Ascending aorta (tissue), 2 donors: ENCODE measurements at regions not wholly inside any gene's neighbourhood (a gene's known extent, or its start where the extent isn't known, plus 50 kb on each side); places are given as distances from the start of the nearest gene placed in this dataset.

Source experiments
- DNase-seq, 2 donors: peaks; one replicate each; pipeline ENCODE4 v3.0.0-alpha.2; 2019; ENCODE audit warnings: low spot score in 2 of 2
- H3K27ac ChIP-seq, 2 donors: fragments of 200-600 bp; sonication (generic); one replicate each; pipeline ENCODE4 v1.5.1; 2016 to 2017; ENCODE audit warnings: mild to moderate bottlenecking in 1 of 2
- H3K27me3 ChIP-seq: fragments of 200-600 bp; sonication (generic); one replicate; pipeline ENCODE4 v1.5.1; 2017
- H3K36me3 ChIP-seq, 2 donors: fragments of 200-600 bp; sonication (generic); one replicate each; pipeline ENCODE4 v1.5.1; 2016
- H3K4me1 ChIP-seq, 2 donors: fragments of 200-600 bp; sonication (generic); one replicate each; pipeline ENCODE4 v1.5.1; 2016 to 2017; ENCODE audit warnings: mild to moderate bottlenecking in 1 of 2
- H3K4me3 ChIP-seq, 2 donors: fragments of 200-600 bp; sonication (generic); one replicate each; pipeline ENCODE4 v1.5.1; 2016 to 2017; ENCODE audit warnings: mild to moderate bottlenecking in 1 of 2
- H3K9me3 ChIP-seq, 2 donors: fragments of 200-600 bp; sonication (generic); one replicate each; pipeline ENCODE4 v1.5.1; 2016
- intact Hi-C: fragments of 100-400 bp; cut with DNase I; formaldehyde crosslinking; loops from one replicate; pipeline ENCODE4 v1.15.1; 2023
- TF ChIP-seq, protein P1 (sequence below), 3 experiments: fragments of 200-600 bp in 2 of 3; fragments of 450-650 bp in 1 of 3; sonication (generic) in 2 of 3; IDR thresholded peaks; one replicate each; pipeline ENCODE4 v1.5.1; 2016 to 2019; ENCODE audit warnings: antibody characterized with exemption in 3 of 3, mild to moderate bottlenecking in 1 of 3, moderate library complexity in 1 of 3

GRCh38 chr1:113223040-113223439 is 150.0 kb downstream of the LRIG2 start:
- no peak for DNase-seq
- no peaks in the 10 kb centered on the region for H3K36me3 ChIP-seq
- no peaks in the 10 kb centered on the region for H3K27me3 ChIP-seq
- H3K27ac ChIP-seq = no peak overlapping the region
- H3K4me3 ChIP-seq = no peak overlapping the region
- intact Hi-C loops = no loop called here
- H3K9me3 ChIP-seq = no peaks in the 10 kb centered on the region
- H3K4me1 ChIP-seq = no peaks in the 10 kb centered on the region
- TF ChIP-seq, protein P1, sequence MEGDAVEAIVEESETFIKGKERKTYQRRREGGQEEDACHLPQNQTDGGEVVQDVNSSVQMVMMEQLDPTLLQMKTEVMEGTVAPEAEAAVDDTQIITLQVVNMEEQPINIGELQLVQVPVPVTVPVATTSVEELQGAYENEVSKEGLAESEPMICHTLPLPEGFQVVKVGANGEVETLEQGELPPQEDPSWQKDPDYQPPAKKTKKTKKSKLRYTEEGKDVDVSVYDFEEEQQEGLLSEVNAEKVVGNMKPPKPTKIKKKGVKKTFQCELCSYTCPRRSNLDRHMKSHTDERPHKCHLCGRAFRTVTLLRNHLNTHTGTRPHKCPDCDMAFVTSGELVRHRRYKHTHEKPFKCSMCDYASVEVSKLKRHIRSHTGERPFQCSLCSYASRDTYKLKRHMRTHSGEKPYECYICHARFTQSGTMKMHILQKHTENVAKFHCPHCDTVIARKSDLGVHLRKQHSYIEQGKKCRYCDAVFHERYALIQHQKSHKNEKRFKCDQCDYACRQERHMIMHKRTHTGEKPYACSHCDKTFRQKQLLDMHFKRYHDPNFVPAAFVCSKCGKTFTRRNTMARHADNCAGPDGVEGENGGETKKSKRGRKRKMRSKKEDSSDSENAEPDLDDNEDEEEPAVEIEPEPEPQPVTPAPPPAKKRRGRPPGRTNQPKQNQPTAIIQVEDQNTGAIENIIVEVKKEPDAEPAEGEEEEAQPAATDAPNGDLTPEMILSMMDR (IDR thresholded peaks at IDR 0.05) = no peak

DNA sequence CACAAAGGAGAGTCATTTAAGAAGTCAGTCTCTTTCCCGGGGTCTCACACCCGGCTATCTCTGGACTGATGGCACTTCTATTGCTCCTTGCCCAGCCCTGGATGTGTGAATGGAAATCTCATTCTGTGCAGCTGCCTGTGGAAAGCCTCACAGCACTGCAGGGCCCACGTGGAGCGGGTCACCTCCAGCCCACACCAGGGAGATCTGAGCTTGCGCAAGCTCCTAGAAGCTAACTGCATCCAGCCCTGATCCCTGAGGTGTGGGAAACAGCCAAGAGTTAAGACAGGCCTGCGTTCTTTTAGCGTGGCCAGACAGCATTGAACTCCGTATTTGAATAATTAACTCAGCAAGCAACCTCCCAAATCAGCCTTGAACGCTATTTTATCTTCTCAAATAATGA is 150.5 kb downstream of the LRIG2 start:
- TF ChIP-seq, protein P1 (IDR thresholded peaks at IDR 0.05) = no peak
- no peak for DNase-seq

GRCh38 chr1:113226148-113226547 is 153.2 kb downstream of the LRIG2 start:
- Histone ChIP-seq H3K27ac (peak overlapping the region; percentile 24 to 42), H3K36me3 (no peaks in the 10 kb centered on the region), H3K9me3 (no peaks in the 10 kb centered on the region), H3K4me3 (peak overlapping the region; percentile 3 to 46), H3K27me3 (no peaks in the 10 kb centered on the region), H3K4me1 (no peaks in the 10 kb centered on the region)
- intact Hi-C loops = no loop called here
- no peak for DNase-seq
- TF ChIP-seq, protein P1 (IDR thresholded peaks at IDR 0.05) = no peak

More for the DNA sequence above, 150.5 kb downstream of the LRIG2 start:
- Histone ChIP-seq H3K36me3 (no peaks in the 10 kb centered on the region), H3K27me3 (no peaks in the 10 kb centered on the region), H3K27ac (no peak overlapping the region), H3K4me1 (no peaks in the 10 kb centered on the region), H3K4me3 (no peak overlapping the region), H3K9me3 (no peaks in the 10 kb centered on the region)
- intact Hi-C loops = no loop called here

DNA sequence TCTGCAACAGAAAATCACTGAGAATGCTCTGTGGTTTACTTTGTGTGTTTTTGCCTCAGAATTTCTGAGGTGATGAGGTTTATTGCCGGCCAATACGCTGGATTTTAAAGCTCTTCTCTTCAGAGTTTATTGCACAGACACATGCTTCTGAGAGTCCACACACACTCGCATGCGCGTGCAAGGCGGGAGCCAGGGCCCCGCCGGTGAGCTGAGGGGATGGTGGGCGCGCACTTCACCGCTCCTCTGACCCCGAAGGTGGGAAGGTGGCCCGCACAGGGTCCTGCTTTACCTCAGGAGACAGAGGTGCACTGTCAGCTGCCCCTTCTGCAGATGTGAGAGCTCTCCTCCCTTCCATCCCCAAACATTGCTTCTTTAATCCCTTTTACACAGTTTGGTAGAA is 158.4 kb upstream of the MAGI3 start:
- H3K9me3 ChIP-seq = no peaks in the 10 kb centered on the region
- no peaks in the 10 kb centered on the region for H3K27me3 ChIP-seq
- TF ChIP-seq, protein P1 (IDR thresholded peaks at IDR 0.05) = no peak
- no peak overlapping the region for H3K27ac ChIP-seq
- no peaks in the 10 kb centered on the region for H3K4me1 ChIP-seq
- no peak for DNase-seq
- H3K4me3 ChIP-seq = no peak overlapping the region
- intact Hi-C loops = no loop called here
- no peaks in the 10 kb centered on the region for H3K36me3 ChIP-seq

DNA sequence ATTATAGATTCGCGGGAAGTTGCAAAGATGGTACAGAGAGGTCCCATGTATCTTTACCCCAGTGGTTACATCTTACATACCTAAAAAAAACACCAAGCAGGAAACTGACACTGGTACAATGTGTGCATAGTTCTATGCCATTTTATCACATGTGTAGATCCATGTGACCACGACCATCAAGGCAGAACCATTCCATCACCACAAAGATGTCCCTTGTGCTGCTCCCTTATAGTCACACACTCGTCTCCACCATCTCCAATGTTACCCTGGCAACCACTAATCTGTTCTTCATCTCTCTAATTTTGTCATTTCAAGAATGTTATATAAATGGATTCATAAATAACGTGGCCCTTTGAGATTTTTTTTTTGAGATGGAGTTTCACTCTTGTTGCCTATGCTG is 156.9 kb upstream of the MAGI3 start:
- Histone ChIP-seq H3K4me3 (no peak overlapping the region), H3K9me3 (no peaks in the 10 kb centered on the region), H3K36me3 (no peaks in the 10 kb centered on the region), H3K4me1 (no peaks in the 10 kb centered on the region), H3K27me3 (no peaks in the 10 kb centered on the region), H3K27ac (no peak overlapping the region)
- intact Hi-C loops = no loop called here
- TF ChIP-seq, protein P1 (IDR thresholded peaks at IDR 0.05) = no peak
- no peak for DNase-seq

DNA sequence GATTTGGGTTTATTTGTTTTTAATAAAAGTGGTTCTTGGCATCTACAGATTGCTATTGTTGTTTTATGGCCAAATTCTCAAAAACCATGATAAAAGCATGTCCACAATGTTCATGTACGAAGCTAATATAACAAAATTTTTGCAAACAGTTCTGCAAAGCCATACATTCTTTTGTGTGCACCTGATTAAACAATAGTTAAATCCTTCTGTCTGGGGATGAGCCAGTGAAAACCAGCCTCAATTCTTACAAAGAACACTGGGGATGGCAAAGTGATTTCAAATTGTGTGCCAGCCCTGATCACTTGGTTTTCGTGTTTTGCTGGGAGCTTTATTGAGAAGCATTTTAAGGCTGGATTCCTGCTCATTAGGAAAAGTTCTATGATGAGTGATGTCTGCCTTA is 149.1 kb upstream of the MAGI3 start:
- no peak for DNase-seq
- TF ChIP-seq, protein P1 (IDR thresholded peaks at IDR 0.05) = no peak
- no peaks in the 10 kb centered on the region for H3K4me1 ChIP-seq
- intact Hi-C loops = no loop called here
- H3K9me3 ChIP-seq = no peaks in the 10 kb centered on the region
- H3K4me3 ChIP-seq = no peak overlapping the region
- no peak overlapping the region for H3K27ac ChIP-seq
- no peaks in the 10 kb centered on the region for H3K27me3 ChIP-seq
- no peaks in the 10 kb centered on the region for H3K36me3 ChIP-seq
